SKM-1 treated with dmso at 0.1 percent for 144 hours (cell line): ENCODE measurements at regions not wholly inside any gene's neighbourhood (a gene's known extent, or its start where the extent isn't known, plus 50 kb on each side); places are given as distances from the start of the nearest gene placed in this dataset.

ENCODE experiments used
- DNase-seq: peaks from one replicate; lab custom pipeline; 2025; ENCODE audit not compliant: unreplicated experiment; lab: John Stamatoyannopoulos, UW

DNA sequence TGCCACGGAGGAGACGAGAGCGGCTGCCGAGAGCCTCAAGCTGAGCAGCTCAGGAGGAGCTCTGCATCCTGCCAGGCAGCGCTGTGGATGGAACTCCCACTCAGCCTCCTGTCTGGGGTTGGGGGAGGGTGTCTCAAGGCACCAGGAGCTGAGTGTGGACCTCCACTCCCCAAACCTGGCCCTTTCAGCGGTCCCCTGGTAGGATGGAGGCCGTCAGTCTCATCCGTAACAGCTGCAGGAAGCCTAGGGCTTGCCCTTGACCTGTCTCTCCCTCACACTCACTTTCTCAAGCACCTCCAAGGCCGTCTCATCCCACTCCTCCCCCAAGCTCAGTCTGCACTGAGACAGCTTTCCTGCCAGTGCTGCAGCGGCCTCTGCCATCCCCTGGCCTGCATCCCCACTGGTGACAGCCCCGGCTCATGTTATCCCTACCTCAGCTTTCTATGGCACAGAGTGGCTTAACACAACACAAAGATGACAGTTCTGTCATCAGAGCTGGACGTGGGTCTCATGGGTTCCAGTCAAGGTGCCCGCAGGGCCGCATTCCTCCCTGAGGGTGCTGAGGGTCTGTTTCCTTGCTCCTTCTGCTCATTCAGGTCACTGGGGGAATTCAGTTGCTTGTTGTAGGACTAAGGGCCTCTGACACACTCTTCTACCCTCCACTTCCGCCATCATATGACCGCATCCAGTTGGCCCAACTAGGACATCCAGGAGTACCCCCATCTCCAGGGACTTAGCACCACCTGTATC, 341.9 kb upstream of the B3GAT1 start:
- no peak for DNase-seq

DNA sequence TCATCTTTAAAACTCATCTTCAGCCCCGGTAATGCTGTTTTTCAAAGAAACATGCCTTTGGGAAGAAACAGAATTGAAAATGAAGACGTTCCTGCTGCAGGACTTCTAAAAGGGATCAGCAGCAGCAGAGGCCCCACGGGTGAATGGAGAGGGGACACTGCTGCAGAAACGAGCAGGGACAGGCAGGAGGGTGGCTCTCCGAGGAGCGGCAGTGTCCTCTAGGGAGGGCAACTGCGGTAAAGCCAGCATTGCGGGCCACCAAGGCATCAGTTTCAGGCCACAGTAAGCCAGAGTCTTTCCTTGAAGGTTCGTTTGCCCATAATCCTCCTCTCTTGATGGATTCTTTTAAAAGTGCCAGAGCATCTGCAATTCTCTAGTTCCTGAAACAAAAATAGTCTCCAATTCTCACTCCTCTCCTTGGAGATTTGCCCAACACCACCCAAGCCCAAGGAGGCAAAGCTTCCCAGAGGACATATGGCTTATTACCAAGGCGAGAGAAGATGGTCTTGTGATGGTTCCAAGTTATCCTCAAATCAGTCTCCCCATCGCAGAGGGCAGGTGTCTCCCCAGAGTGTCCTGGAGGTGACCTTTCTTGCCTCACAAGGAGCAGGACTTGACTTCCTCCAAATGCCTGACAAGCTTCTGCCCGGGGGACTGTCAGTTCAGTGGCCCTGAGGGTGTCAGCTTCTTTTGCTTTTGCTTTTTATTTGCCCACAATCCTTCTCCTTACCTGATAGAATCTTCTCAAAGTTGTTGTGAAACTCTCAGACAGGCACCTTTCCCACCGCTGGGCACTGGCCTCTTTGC, 341.1 kb upstream of the B3GAT1 start:
- DNase-seq = no peak

DNA sequence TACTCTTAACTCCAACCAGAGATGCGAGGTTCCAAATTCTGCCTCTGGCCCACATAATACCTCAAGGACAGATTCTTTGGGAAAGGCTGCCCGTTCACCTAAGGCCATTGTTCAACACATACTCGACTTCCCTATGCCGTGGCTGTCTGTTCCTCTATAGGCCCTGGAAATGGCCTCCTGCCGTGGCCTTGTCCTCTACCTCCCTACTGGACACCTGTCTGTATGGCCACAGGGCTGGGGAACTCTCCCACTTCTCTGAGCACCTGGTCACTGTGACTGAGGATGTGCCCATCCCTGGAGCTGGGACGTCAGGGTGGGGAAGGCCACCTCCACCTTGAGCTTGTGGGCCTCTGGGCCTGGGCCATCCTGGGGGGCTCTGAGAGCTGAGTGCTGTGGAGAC, 340.5 kb upstream of the B3GAT1 start:
- no peak for DNase-seq

DNA sequence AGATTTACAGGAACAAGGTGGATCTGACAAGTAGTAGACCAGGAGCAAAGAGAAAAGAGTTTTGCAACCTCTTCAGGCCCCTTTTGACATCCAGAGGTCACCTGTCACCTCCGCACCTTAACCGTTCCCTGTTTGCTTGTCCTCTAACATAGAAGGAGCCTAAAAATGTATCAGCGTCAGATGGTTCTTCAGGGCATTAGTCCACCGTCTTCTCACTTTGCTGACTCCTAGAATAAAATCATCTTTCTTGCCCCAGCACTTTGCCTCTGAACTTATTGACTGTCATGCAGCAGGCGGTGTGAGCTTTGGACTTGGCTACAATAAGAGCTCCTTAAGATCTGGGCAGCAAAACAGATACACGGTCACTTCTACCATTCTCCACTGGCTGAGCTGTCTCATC, 339.7 kb upstream of the B3GAT1 start:
- DNase-seq = no peak

DNA sequence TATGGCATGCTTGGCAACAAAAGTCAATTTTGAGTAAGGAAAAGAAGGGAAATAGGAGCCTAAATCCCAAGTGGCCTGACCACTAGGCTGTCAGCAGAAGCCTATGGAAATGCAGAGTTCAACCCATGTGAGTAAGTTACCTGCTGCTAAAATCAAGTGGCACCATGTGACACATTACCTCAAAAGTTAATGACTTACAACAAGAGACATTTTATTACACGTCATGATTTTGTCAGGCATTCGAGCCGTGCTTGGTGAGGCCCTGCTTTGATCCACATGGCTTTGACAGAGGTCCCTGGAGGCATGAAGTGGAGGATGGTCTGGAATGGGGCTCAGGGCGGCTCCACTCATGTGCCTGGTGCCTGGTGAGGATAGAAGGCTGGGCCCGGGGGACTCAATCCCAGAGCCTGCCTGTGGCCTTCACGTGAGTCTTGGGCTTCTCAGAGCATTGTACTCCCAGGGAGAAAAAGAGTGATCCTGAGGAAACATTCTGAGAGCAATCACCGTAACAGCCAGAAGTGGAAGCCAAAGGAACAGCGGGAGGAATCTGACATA, 339.1 kb upstream of the B3GAT1 start:
- no peak for DNase-seq

DNA sequence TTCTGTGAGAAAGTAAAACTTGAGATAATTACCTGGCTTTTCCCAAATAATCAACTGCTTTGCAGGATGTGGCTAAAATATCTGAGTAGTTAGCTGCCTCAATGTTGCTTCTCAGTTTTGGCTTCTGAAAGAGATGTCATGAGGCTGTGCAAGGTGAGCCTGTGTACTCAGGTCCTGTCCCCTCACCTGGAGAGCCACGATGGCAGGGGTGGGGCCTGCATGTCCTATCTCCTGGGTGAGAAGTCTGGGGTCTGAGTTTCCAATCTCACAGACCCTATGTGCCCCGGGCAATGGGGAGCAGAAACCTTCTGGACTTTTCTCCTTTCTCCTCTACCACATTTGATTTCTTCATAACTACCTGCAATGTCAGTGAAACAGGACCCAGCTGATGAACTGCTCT, 338.6 kb upstream of the B3GAT1 start:
- no peak for DNase-seq

DNA sequence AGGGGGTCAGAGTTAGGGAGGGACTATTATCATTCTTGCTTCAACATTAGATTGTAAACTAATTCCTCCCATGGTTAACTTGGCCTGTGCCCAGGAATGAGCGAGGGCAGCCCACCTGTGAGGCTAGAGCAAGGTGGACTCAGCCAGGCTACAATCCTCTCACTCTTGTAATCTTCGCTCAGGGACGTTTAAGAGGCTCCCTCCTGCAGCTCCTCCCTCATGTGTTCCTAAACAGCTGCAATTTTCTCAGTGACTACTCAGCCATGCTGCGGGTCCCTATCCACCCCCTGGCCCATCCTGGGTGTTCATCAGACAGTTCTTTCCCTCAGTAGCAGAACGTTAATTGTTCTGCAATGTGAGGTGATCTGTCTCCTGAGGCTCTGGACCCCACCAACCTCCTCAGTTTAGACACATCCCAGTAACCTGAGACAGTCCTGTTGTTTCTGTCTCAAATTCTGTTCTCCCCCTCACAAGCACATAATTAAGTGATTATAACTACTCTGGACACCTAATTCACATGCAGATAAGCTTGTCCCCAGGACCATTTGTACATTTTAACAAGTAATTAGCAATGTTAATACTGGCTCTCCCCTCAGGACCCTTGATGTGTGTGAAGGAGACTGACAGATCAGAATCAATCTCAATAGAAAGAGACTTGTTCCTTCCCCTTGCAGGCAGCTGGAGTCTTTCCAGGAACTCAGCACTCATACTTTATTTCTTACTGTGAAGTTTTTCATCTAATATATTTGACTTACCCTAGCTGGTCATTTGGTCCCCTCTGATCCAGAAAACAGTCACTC, 337.2 kb upstream of the B3GAT1 start:
- no peak for DNase-seq

DNA sequence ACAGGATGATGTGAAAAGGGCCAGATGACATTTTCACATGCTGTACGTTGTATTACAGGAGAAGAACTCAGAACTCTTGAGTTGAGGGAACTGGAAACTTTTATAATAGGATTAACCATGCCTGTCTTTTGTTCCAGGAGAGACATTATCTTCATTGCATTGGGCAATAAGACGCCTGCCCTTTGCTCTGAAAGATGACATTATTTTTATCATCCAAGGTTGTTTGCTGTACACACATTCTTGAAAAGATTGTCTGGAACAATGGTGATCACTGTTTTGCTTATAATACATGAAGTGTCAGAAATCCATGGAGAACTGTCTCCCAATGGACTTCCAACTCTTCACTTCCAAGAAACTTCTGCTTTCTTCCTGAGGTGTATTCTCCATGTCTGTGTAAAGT, 334.6 kb upstream of the B3GAT1 start:
- DNase-seq = no peak

DNA sequence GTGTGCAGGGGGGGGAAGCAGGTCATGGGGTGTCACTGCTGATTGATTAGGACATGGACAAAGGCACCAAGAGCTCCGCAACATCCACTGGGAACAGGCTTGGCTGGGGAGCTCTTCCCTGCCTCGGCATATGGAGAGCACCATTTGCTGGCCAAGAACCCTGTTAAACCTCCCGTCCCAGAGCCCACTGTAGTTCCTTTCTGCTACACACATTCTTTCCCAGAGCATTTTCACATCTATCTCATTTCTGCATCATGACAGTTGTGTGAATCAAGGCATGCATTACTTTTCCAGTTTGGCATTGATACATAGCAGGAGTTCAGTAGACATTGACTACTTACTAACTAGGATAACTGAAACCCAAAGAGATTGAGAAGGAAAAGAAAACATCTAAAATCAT, 333.4 kb upstream of the B3GAT1 start:
- no peak for DNase-seq

DNA sequence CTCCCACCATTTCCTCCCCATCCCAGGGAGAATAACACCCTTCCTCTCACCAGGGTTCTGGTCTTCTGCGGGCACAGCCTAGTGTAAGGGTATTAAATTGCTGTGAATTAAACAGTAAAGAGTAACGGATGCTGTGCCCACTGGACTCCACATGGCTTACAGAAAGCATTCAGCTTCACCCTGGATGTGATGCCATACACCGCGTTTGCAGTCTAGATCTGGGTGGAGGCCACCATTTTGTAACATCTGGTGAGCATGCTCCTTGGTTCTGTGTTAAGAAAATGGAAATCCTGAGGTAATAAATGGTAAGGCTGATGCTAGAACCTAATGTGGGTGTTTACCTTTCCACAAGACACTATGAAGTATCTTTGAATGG, 331.8 kb upstream of the B3GAT1 start:
- no peak for DNase-seq

DNA sequence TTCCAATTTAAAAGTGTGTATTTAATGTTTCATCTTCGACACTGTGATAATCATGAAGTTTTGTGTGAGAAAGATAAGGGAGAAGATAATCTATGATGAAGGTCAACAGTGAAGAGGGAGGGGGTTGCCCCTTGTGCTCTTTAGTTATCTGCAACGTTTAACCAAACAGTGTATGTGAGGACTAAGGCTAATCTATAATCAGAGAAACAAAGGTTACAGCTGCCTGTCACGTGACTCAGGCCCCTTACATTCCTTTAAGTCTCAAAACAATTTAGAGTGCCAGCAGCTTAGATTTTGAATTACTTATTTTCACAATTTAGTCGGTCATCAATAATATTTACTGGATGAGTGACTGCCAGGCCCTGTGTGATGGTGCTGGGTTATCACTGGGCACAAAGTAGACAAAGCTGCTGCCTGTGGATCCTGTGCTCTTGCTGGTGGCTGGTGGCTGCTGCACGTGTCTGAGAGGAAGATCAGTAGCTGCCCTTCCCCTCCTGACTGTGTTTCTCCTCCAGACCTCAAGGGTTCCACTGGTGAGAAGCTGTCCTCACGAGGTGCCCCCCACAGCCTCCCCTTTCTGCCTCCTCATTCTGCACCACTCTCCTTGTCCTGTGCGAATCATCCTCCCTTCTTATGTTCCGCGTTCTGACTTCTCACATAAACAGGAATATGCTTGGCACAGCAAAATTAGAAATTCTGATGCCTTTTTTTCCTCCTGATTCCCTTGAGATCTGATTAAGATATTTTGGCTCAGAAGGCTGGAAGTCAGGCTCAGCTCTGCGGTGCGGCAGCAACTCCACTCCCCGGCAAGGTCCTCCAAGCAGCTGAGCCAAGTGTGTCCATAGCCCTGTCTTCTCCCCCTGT, 331.1 kb upstream of the B3GAT1 start:
- no peak for DNase-seq

DNA sequence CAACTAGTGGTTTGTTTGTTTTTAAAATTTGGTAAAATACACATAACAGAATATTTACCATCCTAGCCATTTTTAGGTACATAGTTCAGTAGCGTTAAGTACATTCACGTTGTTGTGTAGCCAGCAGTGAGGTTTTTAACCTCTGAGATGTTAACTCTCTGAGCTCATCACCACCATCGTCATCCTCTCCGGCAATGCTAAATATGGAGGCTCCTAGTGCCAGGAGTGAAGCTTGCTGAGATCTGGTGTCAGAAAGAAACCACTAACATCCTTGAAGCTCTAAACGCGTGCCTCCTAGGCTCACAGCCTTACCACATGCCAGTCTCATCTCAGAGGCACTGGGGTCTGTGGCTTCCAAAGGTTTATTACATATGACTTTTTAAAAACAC, 330.2 kb upstream of the B3GAT1 start:
- DNase-seq = no peak

DNA sequence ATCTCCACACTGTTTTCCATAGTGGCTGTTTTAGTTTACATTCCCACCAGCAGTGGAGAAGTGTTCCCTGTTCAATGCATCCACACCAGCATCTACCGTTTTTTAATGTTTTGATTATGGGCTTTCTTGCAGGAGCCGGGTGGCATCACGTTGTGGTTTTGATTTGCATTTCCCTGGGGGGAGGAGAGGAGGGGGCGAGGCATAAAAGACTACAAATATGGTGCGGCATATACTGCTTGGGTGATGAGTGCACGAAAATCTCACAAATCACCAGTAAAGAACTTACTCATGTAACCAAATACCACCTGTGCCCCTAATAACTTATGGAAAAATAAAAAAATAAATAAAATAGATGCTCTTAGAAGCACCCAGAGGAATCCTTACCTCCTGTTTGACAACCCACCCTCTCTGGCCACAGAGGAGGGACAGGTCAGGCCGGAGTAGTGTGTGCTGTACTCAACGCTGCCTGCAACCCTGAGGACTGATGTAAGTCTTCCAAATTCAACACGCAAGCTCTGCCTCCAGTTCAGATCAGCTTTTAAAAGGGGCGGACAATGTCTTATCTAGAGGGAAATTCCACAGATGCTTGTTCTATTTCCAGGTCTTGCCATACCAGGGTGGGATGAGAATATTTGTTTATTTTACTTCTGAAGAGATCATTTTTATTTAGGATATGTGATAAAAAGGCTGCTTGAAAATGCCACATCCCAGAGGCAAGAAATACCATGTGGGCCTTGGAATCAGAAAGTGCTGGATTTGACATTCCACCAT, 329.6 kb upstream of the B3GAT1 start:
- DNase-seq = no peak

DNA sequence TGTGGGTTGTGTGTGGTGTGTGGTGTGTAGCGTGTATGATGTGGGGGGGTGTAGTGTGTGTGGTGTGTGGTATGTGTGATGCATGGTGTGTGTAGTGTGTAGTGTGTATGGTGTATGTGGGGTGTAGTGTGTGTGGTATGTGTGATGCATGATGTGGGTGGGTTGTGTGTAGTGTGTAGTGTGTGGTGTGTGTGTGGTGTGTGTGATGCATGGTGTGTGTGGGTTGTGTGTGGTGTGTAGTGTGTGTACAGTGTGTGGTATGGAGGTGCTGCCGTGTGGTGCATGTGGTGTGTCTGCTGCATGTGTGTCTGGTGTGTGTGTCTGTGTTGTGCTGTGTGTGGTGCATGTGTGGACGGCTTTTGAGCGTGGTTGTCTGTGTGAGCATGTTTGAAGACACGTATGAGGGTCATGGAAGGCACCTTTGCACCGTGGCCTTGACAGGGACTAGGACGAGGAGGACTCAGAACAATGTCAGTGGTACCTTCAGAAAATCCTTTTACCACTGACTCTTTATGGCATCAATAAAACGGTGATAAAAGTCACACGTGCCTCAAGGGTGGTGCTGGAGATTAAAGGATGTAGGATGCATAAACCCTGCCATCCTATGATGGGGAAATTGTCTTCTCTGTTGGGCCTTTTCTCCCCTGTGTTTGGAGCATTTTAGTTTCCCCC, 328.7 kb upstream of the B3GAT1 start:
- no peak for DNase-seq

DNA sequence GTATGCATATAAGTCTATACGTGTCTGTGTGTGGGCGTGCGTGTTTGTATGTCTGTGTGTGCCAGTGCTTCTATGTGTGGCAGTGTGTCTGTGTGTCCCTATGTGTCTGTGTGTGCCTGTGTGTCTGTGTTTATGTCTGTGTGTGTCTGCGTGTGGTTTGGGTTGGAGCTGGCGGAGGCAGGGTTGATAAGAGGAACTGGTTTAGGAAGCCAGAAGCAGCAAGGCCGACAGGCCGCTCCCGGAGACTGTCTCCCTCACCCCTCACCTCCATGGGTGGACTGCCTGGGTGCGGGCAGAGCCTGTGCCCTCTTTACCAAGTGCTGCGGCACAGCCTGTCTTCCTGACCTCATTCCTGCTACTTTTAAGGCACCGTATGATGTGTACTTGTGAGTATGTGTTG, 327.1 kb upstream of the B3GAT1 start:
- no peak for DNase-seq

DNA sequence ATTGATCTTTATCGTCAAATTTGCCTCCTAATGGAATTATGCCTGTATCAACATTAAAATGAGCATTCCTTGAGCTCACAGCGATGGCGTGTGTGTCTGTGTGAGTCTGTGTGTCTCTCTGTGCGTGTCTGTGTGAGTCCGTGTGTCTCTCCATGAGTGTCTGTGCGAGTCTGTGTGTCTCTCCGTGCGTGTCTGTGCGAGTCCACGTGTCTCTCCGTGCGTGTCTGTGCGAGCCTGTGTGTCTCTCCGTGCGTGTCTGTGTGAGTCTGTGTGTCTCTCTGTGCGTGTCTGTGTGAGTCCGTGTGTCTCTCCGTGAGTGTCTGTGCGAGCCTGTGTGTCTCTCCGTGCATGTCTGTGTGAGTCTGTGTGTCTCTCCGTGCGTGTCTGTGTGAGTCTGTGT, 326.5 kb upstream of the B3GAT1 start:
- DNase-seq = no peak

DNA sequence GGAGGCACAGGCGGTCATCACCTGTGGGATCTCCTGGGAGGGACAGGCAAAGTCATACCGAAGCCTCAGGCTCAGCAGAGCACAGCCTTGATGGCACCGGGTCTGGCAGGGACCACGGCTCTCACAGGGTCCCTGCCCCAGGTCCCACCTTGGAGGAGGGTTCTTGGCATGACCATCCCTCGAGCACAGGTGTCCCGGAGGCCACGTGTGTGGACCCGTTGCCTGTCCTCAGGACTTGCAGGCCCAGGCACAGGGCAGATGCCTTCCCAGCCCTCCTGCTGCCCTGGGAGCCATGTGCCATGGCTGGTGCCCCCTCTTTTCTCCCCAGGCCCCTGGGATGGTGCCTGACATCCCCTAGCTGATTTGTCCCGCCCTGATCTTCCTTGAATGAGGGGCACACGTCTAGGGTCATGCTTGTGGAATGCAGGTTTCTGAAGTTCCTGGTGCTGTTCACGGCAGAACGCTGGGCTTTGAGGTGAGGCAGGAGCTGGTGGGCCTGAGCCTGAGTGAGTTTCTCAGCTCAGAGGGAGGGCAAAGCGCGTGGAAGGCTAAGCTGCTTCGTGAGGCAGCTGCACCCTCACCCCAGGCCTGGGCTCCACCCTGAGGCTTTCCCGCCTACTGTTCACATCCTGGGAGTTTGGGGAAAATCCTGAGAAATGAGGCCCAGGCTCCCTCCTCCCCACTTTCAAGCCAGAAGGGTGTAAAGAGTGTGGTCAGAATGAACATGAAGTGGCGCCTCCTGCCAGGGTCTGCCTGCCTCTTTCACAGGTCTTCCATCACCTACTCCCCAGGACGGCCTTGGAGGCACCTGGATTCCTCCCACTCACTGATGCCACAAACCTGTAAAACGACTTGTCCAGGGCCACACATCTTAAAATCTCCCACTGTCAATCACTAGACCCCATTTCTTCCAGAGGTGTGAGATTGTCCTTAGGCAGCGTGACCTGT, 325.8 kb upstream of the B3GAT1 start:
- DNase-seq = no peak

DNA sequence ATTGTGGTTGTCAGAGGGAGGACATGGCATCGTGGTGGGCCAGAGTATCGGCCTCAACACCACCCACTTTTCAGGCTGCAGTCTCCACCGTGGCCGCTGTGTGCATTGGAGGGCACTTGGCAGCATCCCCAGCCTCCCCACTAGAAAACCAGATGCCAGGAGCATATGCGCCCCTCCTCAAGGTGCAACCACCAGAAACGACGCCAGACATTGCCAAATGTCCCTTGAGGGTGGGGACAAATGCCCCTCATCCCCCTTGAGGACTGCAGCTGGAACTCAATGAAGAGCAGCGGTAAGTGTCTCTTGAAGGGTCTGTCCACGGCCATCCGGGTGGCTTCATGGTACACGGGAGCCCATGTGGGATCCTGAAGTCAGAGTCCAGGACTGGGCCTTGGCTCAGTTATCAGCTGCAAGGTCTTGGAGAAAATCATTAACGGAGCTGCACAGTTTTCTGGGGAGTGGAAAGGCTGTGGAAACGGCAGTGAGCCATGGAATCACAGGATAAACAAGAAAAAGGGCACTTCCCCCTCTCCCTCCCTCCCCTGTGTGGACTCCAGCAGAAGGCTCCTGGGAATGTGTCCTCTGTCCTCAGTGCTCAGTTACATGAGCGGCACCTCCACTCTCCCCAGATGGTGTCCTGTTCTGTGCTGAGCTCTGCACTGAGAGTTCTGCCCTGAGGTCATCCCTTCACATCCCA, 324.4 kb upstream of the B3GAT1 start:
- DNase-seq = no peak
